GM23338 (cell line): ENCODE measurements at regions not wholly inside any gene's neighbourhood (a gene's known extent, or its start where the extent isn't known, plus 50 kb on each side); places are given as distances from the start of the nearest gene placed in this dataset.

Source experiments
- ATAC-seq: fragments of 200-7000 bp; cut with Tn5 transposase; 3 replicates; pipeline ENCODE4 v1.9.1; 2020
- DNase-seq: peaks from one replicate; pipeline ENCODE4 v3.0.0-alpha.2; 2015; ENCODE audit warnings: low spot score
- H2AFZ ChIP-seq: fragments of 200-600 bp; sonication (generic); 2 replicates; pipeline ENCODE4 v1.8.0; 2016; ENCODE audit warnings: antibody characterized with exemption, mild to moderate bottlenecking, moderate library complexity
- H3F3A ChIP-seq: fragments of 200-600 bp; sonication (generic); replicated peaks from 2 replicates; pipeline ENCODE4 v1.8.0; 2017; ENCODE audit warnings: antibody characterized with exemption, mixed run types, low read depth
- H3K27ac ChIP-seq: fragments of 200-600 bp; sonication (generic); 2 replicates; pipeline ENCODE4 v1.6.1; 2016; ENCODE audit warnings: low read depth
- H3K27me3 ChIP-seq: fragments of 200-600 bp; sonication (generic); 2 replicates; pipeline ENCODE4 v1.8.0; 2016; ENCODE audit warnings: mild to moderate bottlenecking, mixed run types, moderate library complexity; ENCODE audit not compliant: insufficient read depth
- H3K36me3 ChIP-seq: fragments of 200-600 bp; sonication (generic); 2 replicates; pipeline ENCODE4 v1.8.0; 2016; ENCODE audit warnings: mild to moderate bottlenecking; ENCODE audit not compliant: insufficient read depth
- H3K4me1 ChIP-seq: fragments of 200-600 bp; sonication (generic); 2 replicates; pipeline ENCODE4 v1.8.0; 2016; ENCODE audit warnings: mild to moderate bottlenecking, moderate library complexity; ENCODE audit not compliant: insufficient read depth
- H3K4me2 ChIP-seq: fragments of 200-600 bp; sonication (generic); 2 replicates; pipeline ENCODE4 v1.7.1; 2017; ENCODE audit warnings: mixed run types
- H3K4me3 ChIP-seq: fragments of 200-600 bp; sonication (generic); 2 replicates; pipeline ENCODE4 v1.6.1; 2016; ENCODE audit warnings: mixed run types
- H3K79me2 ChIP-seq: fragments of 200-600 bp; sonication (generic); replicated peaks from 2 replicates; pipeline ENCODE4 v1.8.0; 2017; ENCODE audit warnings: mild to moderate bottlenecking; ENCODE audit not compliant: insufficient read depth
- H3K9me2 ChIP-seq: fragments of 200-600 bp; sonication (generic); 2 replicates; pipeline ENCODE4 v1.8.0; 2017; ENCODE audit not compliant: insufficient read depth
- H4K20me1 ChIP-seq: fragments of 200-600 bp; sonication (generic); replicated peaks from 2 replicates; pipeline ENCODE4 v1.8.0; 2017; ENCODE audit warnings: mild to moderate bottlenecking; ENCODE audit not compliant: insufficient read depth
- H3K27ac Mint-ChIP-seq: 2 replicates; pipeline ENCODE4 v1.8.0; 2020; ENCODE audit warnings: inconsistent platforms, mild to moderate bottlenecking, moderate library complexity, mixed read lengths
- H3K27me3 Mint-ChIP-seq: 3 replicates; pipeline ENCODE4 v1.8.0; 2022; ENCODE audit warnings: low read depth, mild to moderate bottlenecking, moderate library complexity, mixed read lengths, inconsistent platforms; ENCODE audit not compliant: insufficient read depth, poor library complexity
- H3K36me3 Mint-ChIP-seq: 3 replicates; pipeline ENCODE4 v1.8.0; 2021; ENCODE audit warnings: low read depth, mild to moderate bottlenecking, inconsistent platforms, moderate library complexity, mixed read lengths
- H3K4me1 Mint-ChIP-seq: 3 replicates; pipeline ENCODE4 v1.8.0; 2020; ENCODE audit warnings: mild to moderate bottlenecking, inconsistent platforms, mixed read lengths
- H3K4me3 Mint-ChIP-seq: 3 replicates; pipeline ENCODE4 v1.8.0; 2021; ENCODE audit warnings: moderate library complexity, mild to moderate bottlenecking, inconsistent platforms, mixed read lengths
- H3K9me3 Mint-ChIP-seq: 3 replicates; pipeline ENCODE4 v1.8.0; 2020; ENCODE audit warnings: moderate library complexity, mild to moderate bottlenecking, inconsistent platforms, mixed read lengths
- CREB1 ChIP-seq: fragments of 250-450 bp; sonication (Bioruptor Pico); IDR thresholded peaks from 2 replicates; pipeline ENCODE4 v1.5.0; 2020; ENCODE audit warnings: low read depth, mild to moderate bottlenecking, moderate library complexity
- CTCF ChIP-seq, 2 experiments: fragments of 200-600 bp in 1 of 2; sonication (generic) in 1 of 2; conservative IDR thresholded peaks; 2 replicates each; pipeline versions ENCODE4 v1.5.1 to v1.6.1; 2016 to 2017; ENCODE audit warnings: antibody characterized with exemption in 2 of 2, low read depth in 2 of 2, mild to moderate bottlenecking in 2 of 2, moderate library complexity in 1 of 2
- ETS1 ChIP-seq: IDR thresholded peaks from 2 replicates; pipeline ENCODE4 v1.6.1; 2016; ENCODE audit warnings: antibody characterized with exemption
- EZH2 ChIP-seq: fragments of 200-600 bp; sonication (generic); IDR thresholded peaks from one replicate; pipeline ENCODE4 v1.8.0; 2017; ENCODE audit warnings: antibody characterized with exemption, mild to moderate bottlenecking, low read depth; ENCODE audit not compliant: unreplicated experiment
- JUNB ChIP-seq: IDR thresholded peaks from one replicate; pipeline ENCODE4 v1.6.1; 2016; ENCODE audit warnings: antibody characterized with exemption; ENCODE audit not compliant: unreplicated experiment
- NANOG ChIP-seq: IDR thresholded peaks from 2 replicates; pipeline ENCODE4 v1.6.1; 2016; ENCODE audit warnings: antibody characterized with exemption, borderline replicate concordance
- POLR2AphosphoS5 ChIP-seq: IDR thresholded peaks from 2 replicates; pipeline ENCODE4 v1.6.1; 2016; ENCODE audit warnings: antibody characterized with exemption, low read depth
- REST ChIP-seq: IDR thresholded peaks from one replicate; pipeline ENCODE4 v1.6.1; 2018; ENCODE audit warnings: antibody characterized with exemption; ENCODE audit not compliant: unreplicated experiment
- STAT1 ChIP-seq: IDR thresholded peaks from one replicate; pipeline ENCODE4 v1.6.1; 2016; ENCODE audit warnings: antibody characterized with exemption; ENCODE audit not compliant: unreplicated experiment
- ZNF114 ChIP-seq: fragments of 250-450 bp; sonication (Bioruptor Pico); IDR thresholded peaks from 2 replicates; pipeline ENCODE4 v1.5.0; 2020; ENCODE audit warnings: mild to moderate bottlenecking, moderate library complexity
- ZNF331 ChIP-seq: fragments of 250-450 bp; sonication (Bioruptor Pico); IDR thresholded peaks from 2 replicates; pipeline ENCODE4 v1.5.0; 2020; ENCODE audit warnings: low read depth, mild to moderate bottlenecking, moderate library complexity

- no peaks in the 10 kb centered on the region for H3K36me3 Mint-ChIP-seq
- H3K4me1 Mint-ChIP-seq, result 0 out of 3 replicates have a peak, but pooled peaks cover 7% of the 10 kb centered on the region
- H3K4me1 ChIP-seq, result no peaks in the 10 kb centered on the region; the same call in 1 of the 2 replicates
- DNase-seq (peak; percentile 51), ATAC-seq (peak; percentile 82)
- H3K9me3 Mint-ChIP-seq, result no peaks in the 10 kb centered on the region; the same call in 2 of the 3 replicates
- no peak overlapping the region for H3K4me2 ChIP-seq
- no peak overlapping the region for H3K4me3 Mint-ChIP-seq
- peaks cover 9% of the 10 kb centered on the region for H3K27me3 Mint-ChIP-seq
- H3K27ac ChIP-seq, result no peak overlapping the region
- H3F3A ChIP-seq, result no peaks in the 10 kb centered on the region
- TF ChIP-seq CTCF (conservative IDR thresholded peaks at IDR 0.05; ENCODE audit: low read depth in 2 of 2) (no peak), EZH2 (no peak), CREB1 (CRISPR knock-in tag) (no peak), ETS1 (no peak), NANOG (no peak), ZNF331 (CRISPR knock-in tag) (no peak)
- H3K9me2 ChIP-seq, result peaks cover 3% of the 10 kb centered on the region; the same call in 1 of the 2 replicates
- no peak overlapping the region for H3K4me3 ChIP-seq
- H3K27me3 ChIP-seq, result no peaks in the 10 kb centered on the region
- H2AFZ ChIP-seq, result peak overlapping the region; percentile 74
- H3K36me3 ChIP-seq, result no peaks in the 10 kb centered on the region
- H3K27ac Mint-ChIP-seq, result no peak overlapping the region
- H4K20me1 ChIP-seq, result no peaks in the 10 kb centered on the region
- H3K79me2 ChIP-seq, result no peaks in the 10 kb centered on the region
Observed at GRCh38 chr1:234997896-234998741, 130.5 kb downstream of the TOMM20 start.

- Histone ChIP-seq H2AFZ (peak overlapping the region; percentile 74; the same call in 1 of the 2 replicates), H3K9me2 (peaks cover 3% of the 10 kb centered on the region; the same call in 1 of the 2 replicates), H3K4me1 (no peaks in the 10 kb centered on the region; the same call in 1 of the 2 replicates), H3K27ac (no peak overlapping the region), H3K36me3 (no peaks in the 10 kb centered on the region), H3K27me3 (no peaks in the 10 kb centered on the region), H3K4me3 (no peak overlapping the region), H3K4me2 (no peak overlapping the region), H4K20me1 (no peaks in the 10 kb centered on the region), H3F3A (no peaks in the 10 kb centered on the region), H3K79me2 (no peaks in the 10 kb centered on the region)
- H3K4me1 Mint-ChIP-seq, result 0 out of 3 replicates have a peak, but pooled peaks cover 7% of the 10 kb centered on the region
- no peaks in the 10 kb centered on the region for H3K36me3 Mint-ChIP-seq
- DNase-seq, result no peak
- ATAC-seq, result no peak
- no peak overlapping the region for H3K27ac Mint-ChIP-seq
- H3K4me3 Mint-ChIP-seq, result no peak overlapping the region
- peaks cover 9% of the 10 kb centered on the region for H3K27me3 Mint-ChIP-seq
- no peaks in the 10 kb centered on the region; the same call in 2 of the 3 replicates for H3K9me3 Mint-ChIP-seq
- TF ChIP-seq JUNB, result no peak
- TF ChIP-seq ZNF114 (CRISPR knock-in tag), result no peak
- no peak for TF ChIP-seq ETS1
- TF ChIP-seq CREB1 (CRISPR knock-in tag), result no peak
- no peak for TF ChIP-seq EZH2
- no peak for TF ChIP-seq CTCF (conservative IDR thresholded peaks at IDR 0.05; ENCODE audit: low read depth in 2 of 2)
- no peak for TF ChIP-seq NANOG
- no peak for TF ChIP-seq POLR2AphosphoS5
- TF ChIP-seq REST, result no peak
- no peak for TF ChIP-seq STAT1
Observed at GRCh38 chr1:234997201-234997895, 131.3 kb downstream of the TOMM20 start.
